ENCODE measurements at regions not wholly inside any gene's neighbourhood (a gene's known extent, or its start where the extent isn't known, plus 50 kb on each side); places are given as distances from the start of the nearest gene placed in this dataset.

DNA sequence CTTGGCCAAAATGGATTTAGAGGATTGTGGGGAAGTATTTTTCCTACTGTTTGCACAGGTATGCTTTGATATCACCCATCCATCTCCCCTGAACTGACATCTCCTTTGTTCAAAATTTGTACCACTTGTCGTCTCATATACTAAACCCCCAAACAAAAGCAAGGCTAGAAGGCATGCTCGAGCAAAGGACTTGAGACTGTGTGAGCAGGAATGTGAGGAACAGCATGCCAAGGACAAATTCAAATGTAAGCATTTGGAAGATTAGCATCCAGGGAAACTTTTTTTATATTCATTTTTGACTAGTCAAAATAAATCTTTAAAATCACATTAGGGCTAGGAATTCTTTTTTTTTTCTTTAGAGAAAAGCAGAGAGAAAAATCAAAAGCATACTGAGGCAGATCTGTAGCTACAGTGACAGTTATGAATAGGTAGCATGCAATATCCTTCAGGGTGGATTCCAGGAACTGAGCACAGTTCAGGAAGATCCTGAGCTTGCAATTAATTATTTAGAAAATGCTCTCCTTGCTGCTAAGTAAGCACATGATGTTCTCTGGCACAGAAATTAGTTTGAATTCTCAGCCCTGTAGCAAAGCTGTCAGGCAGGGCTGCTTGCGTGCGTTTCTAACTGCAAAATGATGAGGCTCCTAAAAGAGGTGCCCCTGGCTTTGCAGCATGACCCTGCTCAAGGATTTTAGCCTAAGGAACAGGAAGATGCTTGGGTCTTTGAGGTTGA lies 327.7 kb downstream of the LRIG3 start:
- Histone ChIP-seq H3K4me3 (replicated peaks; ENCODE audit: insufficient read depth, low read length) (no peak overlapping the region), H3K27me3 (ENCODE audit: insufficient read depth, poor library complexity, severe bottlenecking) (no peaks in the 10 kb centered on the region), H3K27ac (replicated peaks) (no peak overlapping the region)
- no peak for DNase-seq (ENCODE audit: low read depth in 1 of 2, low spot score in 1 of 2)
- TF ChIP-seq CTCF (IDR thresholded peaks at IDR 0.05; ENCODE audit: insufficient read depth, low read length) (no peak), SPI1 (IDR thresholded peaks at IDR 0.05; ENCODE audit: borderline replicate concordance, low read depth) (no peak), POLR2AphosphoS5 (IDR thresholded peaks at IDR 0.05; ENCODE audit: low read depth) (no peak), REST (IDR thresholded peaks at IDR 0.05; ENCODE audit: insufficient replicate concordance, low read depth) (no peak)

DNA sequence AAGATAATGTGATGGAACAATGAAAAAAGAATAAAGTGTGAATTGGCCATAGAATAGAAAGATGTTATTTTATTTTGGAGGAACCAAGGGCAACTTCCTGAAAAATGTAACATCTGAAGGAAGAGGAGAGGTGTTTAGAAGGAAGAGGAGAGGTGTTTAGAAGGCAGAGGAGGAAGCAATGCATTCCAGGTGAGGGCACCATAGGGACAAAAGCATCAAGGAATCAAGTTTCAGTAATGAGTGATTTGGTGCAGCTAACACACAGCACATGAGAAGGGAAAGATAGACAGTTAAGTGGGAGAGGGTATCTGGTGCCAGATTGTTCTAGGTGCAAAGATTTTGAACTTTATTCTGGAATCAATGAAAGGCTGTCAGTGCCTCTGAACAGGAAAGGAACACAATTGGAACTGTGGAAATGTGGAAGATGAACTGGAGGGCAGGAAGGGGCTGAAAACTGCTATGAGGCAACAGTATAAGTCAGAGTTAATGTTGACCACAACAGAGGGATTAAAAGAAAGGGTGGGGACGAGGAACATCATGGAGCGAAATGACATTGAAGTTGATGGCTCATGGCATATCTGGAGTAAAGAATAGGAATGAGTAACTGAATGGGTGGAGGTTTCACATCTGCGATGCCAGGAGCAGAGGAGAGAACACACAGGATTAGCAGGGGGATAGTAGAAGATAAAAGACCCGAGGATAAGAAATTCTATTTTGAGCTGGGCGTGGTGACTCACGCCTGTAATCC lies 326.6 kb downstream of the LRIG3 start:
- no peaks in the 10 kb centered on the region for H3K27me3 ChIP-seq (ENCODE audit: insufficient read depth, poor library complexity, severe bottlenecking)
- TF ChIP-seq REST (IDR thresholded peaks at IDR 0.05; ENCODE audit: insufficient replicate concordance, low read depth) (no peak), POLR2AphosphoS5 (IDR thresholded peaks at IDR 0.05; ENCODE audit: low read depth) (no peak), SPI1 (IDR thresholded peaks at IDR 0.05; ENCODE audit: borderline replicate concordance, low read depth) (no peak), GABPA (IDR thresholded peaks at IDR 0.05; ENCODE audit: low read depth) (no peak), CTCF (IDR thresholded peaks at IDR 0.05; ENCODE audit: insufficient read depth, low read length) (no peak)
- H3K4me3 ChIP-seq (replicated peaks; ENCODE audit: insufficient read depth, low read length), result no peak overlapping the region
- DNase-seq (ENCODE audit: low read depth in 1 of 2, low spot score in 1 of 2), result no peak
- no peak overlapping the region for H3K27ac ChIP-seq (replicated peaks)

DNA sequence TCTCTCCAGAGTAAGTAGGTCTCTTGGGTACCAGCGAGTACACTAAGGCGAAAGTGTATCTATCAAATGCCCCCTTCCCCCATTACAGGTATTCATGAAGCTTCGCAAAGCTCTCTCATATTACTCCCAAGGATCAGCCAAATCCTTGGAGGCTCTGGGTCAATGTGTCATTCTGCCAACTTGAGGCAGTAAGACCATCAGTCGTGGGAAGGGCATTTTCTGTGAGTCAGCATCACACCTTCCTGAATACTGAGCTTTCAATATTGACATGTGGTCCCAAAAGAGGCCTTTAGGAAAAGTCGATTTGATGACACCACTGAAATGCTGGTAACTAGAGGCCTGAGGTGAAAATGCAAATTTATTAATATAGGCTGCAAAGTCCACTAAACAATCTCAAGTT lies 323.9 kb downstream of the LRIG3 start:
- Histone ChIP-seq H3K4me3 (replicated peaks; ENCODE audit: insufficient read depth, low read length) (no peak overlapping the region), H3K27me3 (ENCODE audit: insufficient read depth, poor library complexity, severe bottlenecking) (no peaks in the 10 kb centered on the region), H3K27ac (replicated peaks) (no peak overlapping the region)
- no peak for DNase-seq (ENCODE audit: low read depth in 1 of 2, low spot score in 1 of 2)
- no peak for TF ChIP-seq POLR2AphosphoS5 (IDR thresholded peaks at IDR 0.05; ENCODE audit: low read depth)
- no peak for TF ChIP-seq GABPA (IDR thresholded peaks at IDR 0.05; ENCODE audit: low read depth)
- no peak for TF ChIP-seq REST (IDR thresholded peaks at IDR 0.05; ENCODE audit: insufficient replicate concordance, low read depth)
- no peak for TF ChIP-seq SPI1 (IDR thresholded peaks at IDR 0.05; ENCODE audit: borderline replicate concordance, low read depth)
- no peak for TF ChIP-seq CTCF (IDR thresholded peaks at IDR 0.05; ENCODE audit: insufficient read depth, low read length)

All from HL-60 (cell line).